ENCODE measurements at regions not wholly inside any gene's neighbourhood (a gene's known extent, or its start where the extent isn't known, plus 50 kb on each side); places are given as distances from the start of the nearest gene placed in this dataset.

- peak; percentile 44 for DNase-seq
Observed at GRCh38 chr7:157482517-157483087, 145.8 kb downstream of the DNAJB6 start.

DNA sequence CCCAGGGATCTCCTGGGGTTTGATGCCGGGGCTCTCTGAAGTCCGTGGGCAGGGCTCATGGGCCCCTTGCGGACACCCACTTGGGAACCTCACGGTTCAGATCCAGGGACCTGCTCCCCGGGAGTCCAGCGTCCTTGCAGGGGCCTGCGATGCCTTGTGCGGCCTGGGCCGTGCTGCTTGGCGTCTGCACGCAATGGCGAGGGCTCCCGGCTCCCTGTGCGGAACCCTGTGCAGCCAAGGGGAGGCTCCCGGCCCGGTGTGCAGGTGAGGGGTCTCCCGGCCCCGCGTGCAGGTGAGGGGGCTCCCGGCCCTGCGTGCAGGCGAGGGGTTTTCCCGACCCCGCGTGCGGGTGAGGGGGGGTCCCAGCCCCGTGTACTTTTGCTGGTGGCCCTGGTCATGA lies 146.7 kb downstream of the DNAJB6 start:
- peak; percentile 53 for DNase-seq

GRCh38 chr7:157483971-157484410 lies 147.2 kb downstream of the DNAJB6 start:
- peak; percentile 50 for DNase-seq

DNA sequence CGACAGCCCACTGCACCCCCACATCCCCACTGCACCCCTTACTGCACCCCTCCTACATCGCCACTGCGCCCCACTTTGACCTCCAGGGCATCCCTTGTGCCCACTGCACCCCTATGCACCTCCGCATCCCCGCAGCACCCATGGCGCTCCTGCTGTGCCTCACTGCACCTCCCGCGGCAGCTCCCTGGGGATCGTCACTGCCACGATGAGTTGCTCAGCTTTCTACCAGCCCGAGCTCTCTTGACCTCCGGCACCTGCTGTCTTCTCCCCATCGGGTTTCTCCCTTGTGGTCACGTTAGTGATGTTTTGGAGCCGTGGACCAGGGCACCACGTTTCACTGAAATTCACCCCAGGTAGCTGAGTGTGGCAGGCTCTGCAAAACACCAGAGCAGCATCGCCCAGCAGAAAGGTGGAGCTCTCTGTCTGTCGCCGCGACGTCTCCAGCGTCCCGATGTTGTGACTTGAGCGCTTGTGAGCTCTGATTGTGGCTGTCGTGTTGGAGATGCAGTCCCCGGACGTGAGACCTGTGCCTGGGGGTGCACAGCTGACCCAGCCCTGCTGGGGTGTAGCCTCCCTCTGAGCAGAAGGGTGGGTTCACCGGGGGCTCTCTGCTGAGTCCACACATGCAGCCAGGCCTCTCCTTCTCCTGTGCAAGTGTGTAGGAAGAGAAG lies 147.7 kb downstream of the DNAJB6 start:
- DNase-seq, result peak; percentile 55

GRCh38 chr7:157485361-157485831 lies 148.6 kb downstream of the DNAJB6 start:
- DNase-seq, result peak; percentile 52

DNA sequence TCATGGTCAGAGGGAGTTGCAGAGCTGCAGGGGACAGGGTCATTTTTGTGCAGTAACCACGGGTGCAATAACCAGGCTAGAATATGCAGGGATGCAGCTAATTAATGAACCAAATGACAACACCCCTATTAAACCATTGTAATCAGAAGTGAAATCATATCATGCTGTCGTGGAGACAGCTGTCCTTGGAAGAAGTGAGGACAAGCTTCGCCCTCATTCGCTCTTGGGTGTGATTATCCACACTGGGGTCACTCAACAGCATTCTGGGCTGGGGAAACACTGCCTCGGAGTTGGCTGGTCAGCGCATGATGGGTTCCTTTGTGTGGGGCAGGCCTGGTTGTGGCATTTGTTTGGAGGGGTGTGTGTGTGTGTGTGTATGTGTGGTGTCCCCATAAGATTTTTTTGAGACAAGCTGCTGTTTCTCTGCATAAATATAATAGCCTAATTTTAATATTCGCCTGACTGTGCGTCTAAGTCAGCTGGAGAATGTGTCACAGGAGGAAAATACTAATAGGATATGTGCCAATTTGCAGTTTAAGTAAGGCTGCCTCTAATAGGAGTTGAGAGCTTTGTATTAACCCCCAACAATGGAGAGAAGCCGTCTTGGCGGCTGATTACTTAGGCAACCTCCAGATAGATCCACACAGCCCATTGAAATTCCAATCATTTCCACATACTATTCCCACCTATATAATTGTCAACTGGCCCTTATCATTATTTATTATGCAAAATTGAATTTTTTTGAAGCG lies 149.4 kb downstream of the DNAJB6 start:
- DNase-seq, result peak; percentile 40

- DNase-seq, result peak; percentile 53
Observed at GRCh38 chr7:157487046-157487770, 150.4 kb downstream of the DNAJB6 start.

DNA sequence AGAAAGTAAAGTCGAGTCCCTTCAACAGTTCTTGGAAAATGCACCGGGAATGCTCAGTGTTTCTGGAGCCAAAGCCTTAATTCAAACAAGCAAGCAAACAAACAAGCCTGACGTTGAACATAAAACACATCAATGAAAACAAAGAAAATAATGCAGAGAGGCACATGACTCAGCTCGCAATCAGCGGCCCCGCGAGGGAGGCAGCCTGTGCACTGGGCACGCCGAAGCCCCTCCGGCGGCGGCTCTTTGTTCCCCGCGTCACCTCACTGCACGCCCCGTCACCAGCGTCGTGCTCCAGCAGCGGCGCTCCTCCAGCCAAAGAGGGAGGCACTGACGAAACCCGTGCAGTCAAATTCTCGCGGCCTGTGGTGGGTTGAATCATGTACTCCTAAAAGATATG lies 151.5 kb downstream of the DNAJB6 start:
- peak; percentile 33 for DNase-seq

- peak; percentile 46 for DNase-seq
Observed at GRCh38 chr7:157488966-157489365, 152.2 kb downstream of the DNAJB6 start.

All from activated CD8-positive, alpha-beta memory T cell treated with anti-CD3 and anti-CD28 coated beads for 24 hours (primary cell).